ENCODE measurements at regions not wholly inside any gene's neighbourhood (a gene's known extent, or its start where the extent isn't known, plus 50 kb on each side); places are given as distances from the start of the nearest gene placed in this dataset.

GRCh38 chr15:87224404-87224803 lies 1032.1 kb downstream of the NTRK3 start:
- no peak overlapping the region for H2AK5ac ChIP-seq (ENCODE audit: low read length)
- no peak overlapping the region for H4K8ac ChIP-seq (ENCODE audit: low read depth, low read length)
- no peak overlapping the region for H4K5ac ChIP-seq (ENCODE audit: low read length)
- no peaks in the 10 kb centered on the region for H3K4me1 ChIP-seq (ENCODE audit: control insufficient read depth, low read depth, low read length)
- no peaks in the 10 kb centered on the region for H3K27me3 ChIP-seq (ENCODE audit: insufficient read depth, low read length, poor library complexity)
- H2BK15ac ChIP-seq (replicated peaks; ENCODE audit: low read depth): no peak overlapping the region
- no peaks in the 10 kb centered on the region for H3K79me1 ChIP-seq (ENCODE audit: low read length)
- H3K4me2 ChIP-seq (ENCODE audit: low read length): no peak overlapping the region
- no peak overlapping the region for H3K4ac ChIP-seq (ENCODE audit: low read depth, low read length)
- no CpG with 5 or more reads among the region's 3 CpGs for WGBS (ENCODE audit: extremely low coverage, insufficient coverage, low lambda C conversion rate)
- H3K9ac ChIP-seq (ENCODE audit: low read length): no peak overlapping the region
- no peak for DNase-seq
- no peaks in the 10 kb centered on the region for H3K36me3 ChIP-seq (ENCODE audit: control insufficient read depth, insufficient read depth, low read length)
- H3K23ac ChIP-seq (ENCODE audit: low read length): no peak overlapping the region
- H3K4me3 ChIP-seq (ENCODE audit: low read length): no peak overlapping the region
- no peak overlapping the region for H2BK5ac ChIP-seq (ENCODE audit: low read length)
- no peak overlapping the region for H3K18ac ChIP-seq (ENCODE audit: low read length)
- no peaks in the 10 kb centered on the region for H3K79me2 ChIP-seq (ENCODE audit: control insufficient read depth, insufficient read depth, low read length)
- H3K27ac ChIP-seq (ENCODE audit: low read depth, low read length): no peak overlapping the region
- H3K56ac ChIP-seq (ENCODE audit: low read length): no peak overlapping the region
- no peak overlapping the region for H2BK120ac ChIP-seq (ENCODE audit: low read depth, low read length)

GRCh38 chr15:87219650-87220615 lies 1036.6 kb downstream of the NTRK3 start:
- Histone ChIP-seq H3K36me3 (ENCODE audit: control insufficient read depth, insufficient read depth, low read length) (no peaks in the 10 kb centered on the region), H3K4me3 (ENCODE audit: low read length) (no peak overlapping the region), H3K23ac (ENCODE audit: low read length) (no peak overlapping the region), H3K4me2 (ENCODE audit: low read length) (no peak overlapping the region), H2BK15ac (replicated peaks; ENCODE audit: low read depth) (no peak overlapping the region), H4K8ac (ENCODE audit: low read depth, low read length) (no peak overlapping the region), H2AK5ac (ENCODE audit: low read length) (no peak overlapping the region), H3K18ac (ENCODE audit: low read length) (no peak overlapping the region), H4K5ac (ENCODE audit: low read length) (no peak overlapping the region), H3K9ac (ENCODE audit: low read length) (no peak overlapping the region), H3K27ac (ENCODE audit: low read depth, low read length) (no peak overlapping the region), H3K27me3 (ENCODE audit: insufficient read depth, low read length, poor library complexity) (no peaks in the 10 kb centered on the region), H3K4ac (ENCODE audit: low read depth, low read length) (no peak overlapping the region), H3K56ac (ENCODE audit: low read length) (no peak overlapping the region), H3K79me1 (ENCODE audit: low read length) (no peaks in the 10 kb centered on the region), H2BK5ac (ENCODE audit: low read length) (no peak overlapping the region), H3K4me1 (ENCODE audit: control insufficient read depth, low read depth, low read length) (no peaks in the 10 kb centered on the region), H2BK120ac (ENCODE audit: low read depth, low read length) (no peak overlapping the region), H3K79me2 (ENCODE audit: control insufficient read depth, insufficient read depth, low read length) (no peaks in the 10 kb centered on the region)
- DNase-seq: no peak
- WGBS (ENCODE audit: extremely low coverage, insufficient coverage, low lambda C conversion rate): no CpG with 5 or more reads among the region's 6 CpGs

GRCh38 chr15:87215100-87215499 lies 1041.4 kb downstream of the NTRK3 start:
- Histone ChIP-seq H3K4me2 (ENCODE audit: low read length) (no peak overlapping the region), H3K79me1 (ENCODE audit: low read length) (no peaks in the 10 kb centered on the region), H4K8ac (ENCODE audit: low read depth, low read length) (no peak overlapping the region), H4K5ac (ENCODE audit: low read length) (no peak overlapping the region), H3K18ac (ENCODE audit: low read length) (no peak overlapping the region), H2BK5ac (ENCODE audit: low read length) (no peak overlapping the region), H3K36me3 (ENCODE audit: control insufficient read depth, insufficient read depth, low read length) (no peaks in the 10 kb centered on the region), H3K27ac (ENCODE audit: low read depth, low read length) (no peak overlapping the region), H3K4me1 (ENCODE audit: control insufficient read depth, low read depth, low read length) (no peaks in the 10 kb centered on the region), H3K79me2 (ENCODE audit: control insufficient read depth, insufficient read depth, low read length) (no peaks in the 10 kb centered on the region), H2AK5ac (ENCODE audit: low read length) (no peak overlapping the region), H3K4me3 (ENCODE audit: low read length) (no peak overlapping the region), H3K23ac (ENCODE audit: low read length) (no peak overlapping the region), H3K56ac (ENCODE audit: low read length) (no peak overlapping the region), H3K4ac (ENCODE audit: low read depth, low read length) (no peak overlapping the region), H2BK120ac (ENCODE audit: low read depth, low read length) (no peak overlapping the region), H3K9ac (ENCODE audit: low read length) (no peak overlapping the region), H3K27me3 (ENCODE audit: insufficient read depth, low read length, poor library complexity) (no peaks in the 10 kb centered on the region), H2BK15ac (replicated peaks; ENCODE audit: low read depth) (no peak overlapping the region)
- no CpG with 5 or more reads among the region's 1 CpG for WGBS (ENCODE audit: extremely low coverage, insufficient coverage, low lambda C conversion rate)
- DNase-seq: no peak

GRCh38 chr15:87213626-87214025 lies 1042.9 kb downstream of the NTRK3 start:
- Histone ChIP-seq H3K79me1 (ENCODE audit: low read length) (no peaks in the 10 kb centered on the region), H4K8ac (ENCODE audit: low read depth, low read length) (no peak overlapping the region), H3K4me3 (ENCODE audit: low read length) (no peak overlapping the region), H2BK120ac (ENCODE audit: low read depth, low read length) (no peak overlapping the region), H3K9ac (ENCODE audit: low read length) (no peak overlapping the region), H3K27ac (ENCODE audit: low read depth, low read length) (no peak overlapping the region), H3K79me2 (ENCODE audit: control insufficient read depth, insufficient read depth, low read length) (no peaks in the 10 kb centered on the region), H3K56ac (ENCODE audit: low read length) (no peak overlapping the region), H3K4me1 (ENCODE audit: control insufficient read depth, low read depth, low read length) (no peaks in the 10 kb centered on the region), H3K36me3 (ENCODE audit: control insufficient read depth, insufficient read depth, low read length) (no peaks in the 10 kb centered on the region), H4K5ac (ENCODE audit: low read length) (no peak overlapping the region), H3K4ac (ENCODE audit: low read depth, low read length) (no peak overlapping the region), H3K27me3 (ENCODE audit: insufficient read depth, low read length, poor library complexity) (no peaks in the 10 kb centered on the region), H3K23ac (ENCODE audit: low read length) (no peak overlapping the region), H2BK5ac (ENCODE audit: low read length) (no peak overlapping the region), H3K18ac (ENCODE audit: low read length) (no peak overlapping the region), H2BK15ac (replicated peaks; ENCODE audit: low read depth) (no peak overlapping the region), H2AK5ac (ENCODE audit: low read length) (no peak overlapping the region), H3K4me2 (ENCODE audit: low read length) (no peak overlapping the region)
- WGBS (ENCODE audit: extremely low coverage, insufficient coverage, low lambda C conversion rate): no CpG with 5 or more reads among the region's 6 CpGs
- no peak for DNase-seq

GRCh38 chr15:87212041-87212440 lies 1044.5 kb downstream of the NTRK3 start:
- Histone ChIP-seq H3K18ac (ENCODE audit: low read length) (no peak overlapping the region), H3K4me1 (ENCODE audit: control insufficient read depth, low read depth, low read length) (no peaks in the 10 kb centered on the region), H3K9ac (ENCODE audit: low read length) (no peak overlapping the region), H2BK5ac (ENCODE audit: low read length) (no peak overlapping the region), H3K56ac (ENCODE audit: low read length) (no peak overlapping the region), H3K79me2 (ENCODE audit: control insufficient read depth, insufficient read depth, low read length) (no peaks in the 10 kb centered on the region), H3K79me1 (ENCODE audit: low read length) (no peaks in the 10 kb centered on the region), H3K27me3 (ENCODE audit: insufficient read depth, low read length, poor library complexity) (no peaks in the 10 kb centered on the region), H3K23ac (ENCODE audit: low read length) (no peak overlapping the region), H3K4ac (ENCODE audit: low read depth, low read length) (no peak overlapping the region), H3K27ac (ENCODE audit: low read depth, low read length) (no peak overlapping the region), H3K36me3 (ENCODE audit: control insufficient read depth, insufficient read depth, low read length) (no peaks in the 10 kb centered on the region), H3K4me3 (ENCODE audit: low read length) (no peak overlapping the region), H2BK15ac (replicated peaks; ENCODE audit: low read depth) (no peak overlapping the region), H2AK5ac (ENCODE audit: low read length) (no peak overlapping the region), H4K8ac (ENCODE audit: low read depth, low read length) (no peak overlapping the region), H3K4me2 (ENCODE audit: low read length) (no peak overlapping the region), H2BK120ac (ENCODE audit: low read depth, low read length) (no peak overlapping the region), H4K5ac (ENCODE audit: low read length) (no peak overlapping the region)
- DNase-seq: no peak
- no CpG with 5 or more reads among the region's 4 CpGs for WGBS (ENCODE audit: extremely low coverage, insufficient coverage, low lambda C conversion rate)

Measured in mesendoderm (in vitro differentiated cells).